ENCODE measurements at regions not wholly inside any gene's neighbourhood (a gene's known extent, or its start where the extent isn't known, plus 50 kb on each side); places are given as distances from the start of the nearest gene placed in this dataset.

GRCh38 chr4:114519368-114519767 lies 79.2 kb upstream of the UGT8 start:
- no peak overlapping the region for H3K27ac ChIP-seq
- no peak for TF ChIP-seq ZFX (IDR thresholded peaks at IDR 0.05)
- no peak for TF ChIP-seq CTCF (conservative IDR thresholded peaks at IDR 0.05)

GRCh38 chr4:114527170-114527569 lies 71.4 kb upstream of the UGT8 start:
- no peak for TF ChIP-seq CTCF (conservative IDR thresholded peaks at IDR 0.05)
- TF ChIP-seq ZFX (IDR thresholded peaks at IDR 0.05): no peak
- H3K27ac ChIP-seq: no peak overlapping the region

- no peak overlapping the region for H3K27ac ChIP-seq
- TF ChIP-seq ZFX (IDR thresholded peaks at IDR 0.05) (no peak), CTCF (conservative IDR thresholded peaks at IDR 0.05) (no peak)
Measured at GRCh38 chr4:114527637-114528036, 71.0 kb upstream of the UGT8 start.

GRCh38 chr4:114535725-114536124 lies 62.9 kb upstream of the UGT8 start:
- no peak overlapping the region for H3K27ac ChIP-seq
- TF ChIP-seq CTCF (conservative IDR thresholded peaks at IDR 0.05) (no peak), ZFX (IDR thresholded peaks at IDR 0.05) (no peak)

- TF ChIP-seq ZFX (IDR thresholded peaks at IDR 0.05) (no peak), CTCF (conservative IDR thresholded peaks at IDR 0.05) (no peak)
- H3K27ac ChIP-seq: no peak overlapping the region
Measured at GRCh38 chr4:114537352-114537751, 61.3 kb upstream of the UGT8 start.

- TF ChIP-seq CTCF (conservative IDR thresholded peaks at IDR 0.05) (no peak), ZFX (IDR thresholded peaks at IDR 0.05) (no peak)
Measured at GRCh38 chr4:114538012-114538617, 60.5 kb upstream of the UGT8 start.

GRCh38 chr4:114539985-114540384 lies 58.6 kb upstream of the UGT8 start:
- H3K27ac ChIP-seq: no peak overlapping the region
- TF ChIP-seq CTCF (conservative IDR thresholded peaks at IDR 0.05) (no peak), ZFX (IDR thresholded peaks at IDR 0.05) (no peak)

More at GRCh38 chr4:114538012-114538617, 60.5 kb upstream of the UGT8 start:
- H3K27ac ChIP-seq: no peak overlapping the region
